SK-N-SH treated with all-trans-retinoic acid at 6 μM for 48 hours (cell line): ENCODE measurements at regions not wholly inside any gene's neighbourhood (a gene's known extent, or its start where the extent isn't known, plus 50 kb on each side); places are given as distances from the start of the nearest gene placed in this dataset.

Source experiments
- CSRNP3 ChIP-seq: fragments of 250-450 bp; sonication (Bioruptor Pico); IDR thresholded peaks from 2 replicates; pipeline ENCODE4 v1.5.1; 2021; ENCODE audit warnings: mild to moderate bottlenecking, moderate library complexity
- POU6F1 ChIP-seq: fragments of 250-450 bp; sonication (Bioruptor Pico); IDR thresholded peaks from 2 replicates; pipeline ENCODE4 v1.8.0; 2021; ENCODE audit warnings: low read depth, mild to moderate bottlenecking, moderate library complexity, borderline replicate concordance
- ZNF565 ChIP-seq: fragments of 450-650 bp; formaldehyde crosslinking; conservative IDR thresholded peaks from 2 replicates; pipeline ENCODE4 v1.5.0; 2020; ENCODE audit warnings: low read depth, mild to moderate bottlenecking, moderate library complexity
- ZNF70 ChIP-seq: fragments of 450-650 bp; formaldehyde crosslinking; IDR thresholded peaks from 2 replicates; pipeline ENCODE4 v1.5.0; 2020; ENCODE audit warnings: mild to moderate bottlenecking, moderate library complexity
- TF ChIP-seq, protein P1 (sequence below): fragments of 250-450 bp; sonication (Bioruptor Pico); IDR thresholded peaks from 2 replicates; pipeline ENCODE4 v1.5.0; 2020; ENCODE audit warnings: mild to moderate bottlenecking, moderate library complexity

GRCh38 chr15:84108728-84109127, 126.8 kb upstream of the GOLGA6L4 start:
- TF ChIP-seq, protein P1, sequence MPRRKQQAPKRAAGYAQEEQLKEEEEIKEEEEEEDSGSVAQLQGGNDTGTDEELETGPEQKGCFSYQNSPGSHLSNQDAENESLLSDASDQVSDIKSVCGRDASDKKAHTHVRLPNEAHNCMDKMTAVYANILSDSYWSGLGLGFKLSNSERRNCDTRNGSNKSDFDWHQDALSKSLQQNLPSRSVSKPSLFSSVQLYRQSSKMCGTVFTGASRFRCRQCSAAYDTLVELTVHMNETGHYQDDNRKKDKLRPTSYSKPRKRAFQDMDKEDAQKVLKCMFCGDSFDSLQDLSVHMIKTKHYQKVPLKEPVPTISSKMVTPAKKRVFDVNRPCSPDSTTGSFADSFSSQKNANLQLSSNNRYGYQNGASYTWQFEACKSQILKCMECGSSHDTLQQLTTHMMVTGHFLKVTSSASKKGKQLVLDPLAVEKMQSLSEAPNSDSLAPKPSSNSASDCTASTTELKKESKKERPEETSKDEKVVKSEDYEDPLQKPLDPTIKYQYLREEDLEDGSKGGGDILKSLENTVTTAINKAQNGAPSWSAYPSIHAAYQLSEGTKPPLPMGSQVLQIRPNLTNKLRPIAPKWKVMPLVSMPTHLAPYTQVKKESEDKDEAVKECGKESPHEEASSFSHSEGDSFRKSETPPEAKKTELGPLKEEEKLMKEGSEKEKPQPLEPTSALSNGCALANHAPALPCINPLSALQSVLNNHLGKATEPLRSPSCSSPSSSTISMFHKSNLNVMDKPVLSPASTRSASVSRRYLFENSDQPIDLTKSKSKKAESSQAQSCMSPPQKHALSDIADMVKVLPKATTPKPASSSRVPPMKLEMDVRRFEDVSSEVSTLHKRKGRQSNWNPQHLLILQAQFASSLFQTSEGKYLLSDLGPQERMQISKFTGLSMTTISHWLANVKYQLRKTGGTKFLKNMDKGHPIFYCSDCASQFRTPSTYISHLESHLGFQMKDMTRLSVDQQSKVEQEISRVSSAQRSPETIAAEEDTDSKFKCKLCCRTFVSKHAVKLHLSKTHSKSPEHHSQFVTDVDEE (CRISPR knock-in tag) = no peak
- no peak for TF ChIP-seq POU6F1 (CRISPR knock-in tag)
- TF ChIP-seq ZNF565 (CRISPR knock-in tag) = no peak
- no peak for TF ChIP-seq ZNF70 (CRISPR knock-in tag)
- no peak for TF ChIP-seq CSRNP3 (CRISPR knock-in tag)
